HuH-7.5 (cell line): ENCODE measurements at regions not wholly inside any gene's neighbourhood (a gene's known extent, or its start where the extent isn't known, plus 50 kb on each side); places are given as distances from the start of the nearest gene placed in this dataset.
"Not testable (repeated sequence)": the region's sequence is repeated elsewhere in the genome, so short reads cannot be mapped to it uniquely, and the experiment has no call there.

Experiments used
- DNase-seq: peaks from one replicate; pipeline ENCODE4 v3.0.0; 2011; ENCODE audit warnings: low spot score

- no peak for DNase-seq
These were observed 113.4 kb downstream of the RTP5 start for GRCh38 chr2:241982706-241983570.

- no peak for DNase-seq
These were observed 114.2 kb downstream of the RTP5 start for GRCh38 chr2:241983571-241984270.

GRCh38 chr2:241984271-241984655, 114.7 kb downstream of the RTP5 start:
- no peak for DNase-seq

GRCh38 chr2:241984658-241985057, 115.1 kb downstream of the RTP5 start:
- DNase-seq, result no peak

- DNase-seq, result not testable (repeated sequence)
These were observed 115.8 kb downstream of the RTP5 start for GRCh38 chr2:241985161-241985985.

GRCh38 chr2:241985986-241986329, 116.4 kb downstream of the RTP5 start:
- DNase-seq, result no peak

GRCh38 chr2:241986836-241987641, 117.5 kb downstream of the RTP5 start:
- DNase-seq, result no peak

GRCh38 chr2:241987726-241988125, 118.2 kb downstream of the RTP5 start:
- no peak for DNase-seq

GRCh38 chr2:241988146-241988545, 118.6 kb downstream of the RTP5 start:
- DNase-seq, result no peak

- DNase-seq, result no peak
These were observed 119.5 kb downstream of the RTP5 start for GRCh38 chr2:241989074-241989473.

- DNase-seq, result no peak
These were observed 120.9 kb downstream of the RTP5 start for GRCh38 chr2:241990466-241990865.

GRCh38 chr2:241991299-241991698, 121.8 kb downstream of the RTP5 start:
- no peak for DNase-seq

- DNase-seq, result no peak
These were observed 123.2 kb downstream of the RTP5 start for GRCh38 chr2:241992753-241993152.

GRCh38 chr2:241993386-241994005, 124.0 kb downstream of the RTP5 start:
- no peak for DNase-seq

GRCh38 chr2:241994086-241994485, 124.6 kb downstream of the RTP5 start:
- DNase-seq, result no peak

- DNase-seq, result no peak
These were observed 125.2 kb downstream of the RTP5 start for GRCh38 chr2:241994556-241995213.

GRCh38 chr2:241996100-241996499, 126.6 kb downstream of the RTP5 start:
- DNase-seq, result no peak

- no peak for DNase-seq
These were observed 127.5 kb downstream of the RTP5 start for GRCh38 chr2:241997017-241997416.

- no peak for DNase-seq
These were observed 129.7 kb downstream of the RTP5 start for GRCh38 chr2:241999184-241999583.

- DNase-seq, result no peak
These were observed 132.3 kb downstream of the RTP5 start for GRCh38 chr2:242001853-242002252.

- DNase-seq, result no peak
These were observed 133.4 kb downstream of the RTP5 start for GRCh38 chr2:242002944-242003343.
